Omental fat pad (tissue), 3 donors: ENCODE measurements at regions not wholly inside any gene's neighbourhood (a gene's known extent, or its start where the extent isn't known, plus 50 kb on each side); places are given as distances from the start of the nearest gene placed in this dataset.

ENCODE experiments used
- ATAC-seq: fragments of 150-250 bp; one replicate; pipeline ENCODE4 v1.9.1; 2016; ENCODE audit warnings: mild to moderate bottlenecking, moderate library complexity; ENCODE audit not compliant: low FRiP score
- DNase-seq: peaks from one replicate; pipeline ENCODE4 v3.0.0-alpha.2; 2019; ENCODE audit warnings: low spot score
- TF ChIP-seq, protein P1 (sequence below), 3 donors: fragments of 450-650 bp; IDR thresholded peaks; one replicate each; pipeline ENCODE4 v1.5.1; 2016 to 2017; ENCODE audit warnings: antibody characterized with exemption in 3 of 3, mild to moderate bottlenecking in 3 of 3, moderate library complexity in 2 of 3

DNA sequence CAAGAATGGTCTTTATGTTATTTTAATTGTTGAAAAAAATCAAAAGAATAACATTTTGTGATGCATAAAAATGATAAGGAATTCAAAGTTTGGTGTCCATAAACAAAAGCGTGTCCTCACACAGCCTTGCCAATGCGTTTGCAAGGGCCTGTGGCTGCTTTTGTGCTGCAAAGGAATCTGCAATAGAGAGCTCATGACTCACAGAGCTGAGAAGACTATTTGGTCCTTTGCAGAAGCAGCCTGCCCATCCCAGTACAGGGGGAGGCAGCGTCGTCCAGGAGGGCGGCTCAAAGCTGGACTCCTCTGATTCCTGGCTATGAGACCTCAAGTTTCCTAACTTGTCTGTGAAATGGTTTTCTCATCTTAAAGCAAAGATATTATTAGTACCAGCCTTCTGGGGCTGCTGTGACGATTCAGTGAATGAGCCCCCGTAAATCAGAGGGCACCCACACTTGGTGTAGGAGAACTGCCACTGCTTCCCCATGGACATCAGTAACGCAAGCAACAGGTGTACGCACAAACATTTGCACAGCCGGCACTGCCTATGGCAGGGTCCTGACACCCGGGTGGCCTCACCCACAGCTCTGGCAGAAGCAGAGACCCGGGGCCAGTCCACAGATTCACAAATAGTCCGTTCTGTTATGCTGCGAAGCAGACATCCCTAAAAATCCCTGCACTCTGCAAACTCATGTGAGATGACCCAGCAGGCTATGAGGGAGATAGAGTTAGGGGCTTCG lies 70.6 kb upstream of the ASAP2 start:
- DNase-seq: no peak
- TF ChIP-seq, protein P1, sequence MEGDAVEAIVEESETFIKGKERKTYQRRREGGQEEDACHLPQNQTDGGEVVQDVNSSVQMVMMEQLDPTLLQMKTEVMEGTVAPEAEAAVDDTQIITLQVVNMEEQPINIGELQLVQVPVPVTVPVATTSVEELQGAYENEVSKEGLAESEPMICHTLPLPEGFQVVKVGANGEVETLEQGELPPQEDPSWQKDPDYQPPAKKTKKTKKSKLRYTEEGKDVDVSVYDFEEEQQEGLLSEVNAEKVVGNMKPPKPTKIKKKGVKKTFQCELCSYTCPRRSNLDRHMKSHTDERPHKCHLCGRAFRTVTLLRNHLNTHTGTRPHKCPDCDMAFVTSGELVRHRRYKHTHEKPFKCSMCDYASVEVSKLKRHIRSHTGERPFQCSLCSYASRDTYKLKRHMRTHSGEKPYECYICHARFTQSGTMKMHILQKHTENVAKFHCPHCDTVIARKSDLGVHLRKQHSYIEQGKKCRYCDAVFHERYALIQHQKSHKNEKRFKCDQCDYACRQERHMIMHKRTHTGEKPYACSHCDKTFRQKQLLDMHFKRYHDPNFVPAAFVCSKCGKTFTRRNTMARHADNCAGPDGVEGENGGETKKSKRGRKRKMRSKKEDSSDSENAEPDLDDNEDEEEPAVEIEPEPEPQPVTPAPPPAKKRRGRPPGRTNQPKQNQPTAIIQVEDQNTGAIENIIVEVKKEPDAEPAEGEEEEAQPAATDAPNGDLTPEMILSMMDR (IDR thresholded peaks at IDR 0.05): no peak
- ATAC-seq: no peak

- DNase-seq: no peak
- no peak for ATAC-seq
- TF ChIP-seq, protein P1 (IDR thresholded peaks at IDR 0.05): no peak
These were observed 79.3 kb upstream of the ASAP2 start for GRCh38 chr2:9127316-9127715.

GRCh38 chr2:9126540-9126939 lies 80.1 kb upstream of the ASAP2 start:
- TF ChIP-seq, protein P1 (IDR thresholded peaks at IDR 0.05): no peak
- ATAC-seq: no peak
- DNase-seq: no peak

DNA sequence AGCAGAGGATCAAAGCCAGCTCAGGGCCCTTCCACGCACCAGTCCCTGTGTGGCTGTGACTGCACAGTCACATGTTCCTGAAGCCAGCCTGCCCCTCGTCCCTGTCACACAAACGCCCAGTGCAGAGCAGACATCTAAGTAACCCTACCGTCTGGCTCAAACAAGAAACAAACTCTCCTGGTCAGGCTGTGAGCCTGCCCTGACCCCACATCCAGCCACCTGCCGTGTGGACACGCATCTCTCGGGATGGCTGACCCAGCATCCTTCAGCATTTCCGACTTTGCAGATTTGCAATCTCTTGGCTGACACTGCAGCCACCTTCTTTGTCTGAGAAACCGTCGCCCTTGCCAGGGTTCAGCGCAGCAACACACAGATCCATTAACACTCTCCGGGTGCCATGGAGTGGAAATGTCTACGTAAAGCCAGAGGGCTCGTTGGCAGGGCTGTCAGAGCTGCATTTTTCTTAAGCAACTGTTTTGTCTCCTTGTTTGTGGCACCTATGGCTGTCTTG lies 82.3 kb upstream of the ASAP2 start:
- TF ChIP-seq, protein P1 (IDR thresholded peaks at IDR 0.05): no peak
- ATAC-seq: no peak
- DNase-seq: no peak

GRCh38 chr2:9123069-9123468 lies 83.5 kb upstream of the ASAP2 start:
- ATAC-seq: no peak
- DNase-seq: no peak
- TF ChIP-seq, protein P1 (IDR thresholded peaks at IDR 0.05): no peak

- DNase-seq: no peak
- ATAC-seq: no peak
- TF ChIP-seq, protein P1 (IDR thresholded peaks at IDR 0.05): no peak
These were observed 84.2 kb upstream of the ASAP2 start for GRCh38 chr2:9122367-9122766.

GRCh38 chr2:9118383-9118960 lies 88.1 kb upstream of the ASAP2 start:
- ATAC-seq: no peak
- TF ChIP-seq, protein P1 (IDR thresholded peaks at IDR 0.05): no peak
- DNase-seq: no peak
